GM12878 (cell line): ENCODE measurements at regions not wholly inside any gene's neighbourhood (a gene's known extent, or its start where the extent isn't known, plus 50 kb on each side); places are given as distances from the start of the nearest gene placed in this dataset.

Experiments
- ATAC-seq: fragments of 200-7000 bp; cut with Tn5 transposase; 3 replicates; pipeline ENCODE4 v1.9.1; 2020; ENCODE audit warnings: mild to moderate bottlenecking, moderate library complexity
- BruUV-seq: library from RNA; stranded (reverse); fragments of 400-500 nt; replicated peaks from 2 replicates; lab custom pipeline; 2021; lab: Mats Ljungman, UMichigan
- CTCF ChIA-PET: fragments of 300-600 bp; sonication (Branson Sonifier 250); formaldehyde crosslinking; extraction: SDS; loops from one replicate; lab custom pipeline; 2021; ENCODE audit warnings: inconsistent platforms; lab: Yijun Ruan, JAX
- POLR2A ChIA-PET: fragments of 350-600 bp; formaldehyde crosslinking; extraction: SDS; loops from one replicate; lab custom pipeline; 2021; ENCODE audit warnings: inconsistent platforms; lab: Charles Lee
- RAD21 ChIA-PET: fragments of 300-600 bp; sonication (Branson Sonifier 250); formaldehyde crosslinking; loops from one replicate; lab custom pipeline; 2023; ENCODE audit warnings: antibody characterized with exemption; ENCODE audit not compliant: unreplicated experiment; lab: Charles Lee
- SMC1A ChIA-PET: fragments of 300-600 bp; sonication (Branson Sonifier 250); formaldehyde crosslinking; loops from one replicate; lab custom pipeline; 2023; ENCODE audit not compliant: unreplicated experiment, uncharacterized antibody; lab: Charles Lee
- DNase-seq: peaks from one replicate; pipeline ENCODE4 v3.0.0-alpha.2; 2011; ENCODE audit warnings: low read depth, low spot score
- FAIRE-seq: peaks from 3 replicates; lab custom pipeline; 2011; peaks lifted over from hg19 to GRCh38; lab: Jason Lieb, UNC
- H2AFZ ChIP-seq: 2 replicates; pipeline ENCODE4 v1.6.0; 2011; ENCODE audit warnings: low read depth, low read length, control low read depth; ENCODE audit not compliant: control insufficient read depth
- H3K27ac ChIP-seq: 2 replicates; pipeline ENCODE4 v1.5.1; 2011; ENCODE audit warnings: control low read depth; ENCODE audit not compliant: control insufficient read depth, insufficient read depth
- H3K27me3 ChIP-seq, 2 experiments: replicated peaks in 1 of 2; 2 replicates each; pipeline versions ENCODE4 v1.6.0 to v1.6.1; 2011; ENCODE audit warnings: low read length in 1 of 2; ENCODE audit not compliant: control insufficient read depth in 2 of 2, insufficient read depth in 2 of 2
- H3K36me3 ChIP-seq, 2 experiments: 2 replicates each; pipeline ENCODE4 v1.5.1; 2011; ENCODE audit warnings: low read length in 1 of 2; ENCODE audit not compliant: control insufficient read depth in 2 of 2, insufficient read depth in 2 of 2
- H3K4me1 ChIP-seq: 2 replicates; pipeline ENCODE4 v1.6.1; 2011; ENCODE audit warnings: mild to moderate bottlenecking, low read length, moderate library complexity, mixed read lengths; ENCODE audit not compliant: control insufficient read depth, insufficient read depth
- H3K4me2 ChIP-seq: 2 replicates; pipeline ENCODE4 v1.6.0; 2011; ENCODE audit warnings: control low read depth; ENCODE audit not compliant: control insufficient read depth, insufficient read depth
- H3K4me3 ChIP-seq: fragments of 200-600 bp; sonication (generic); 2 replicates; pipeline ENCODE4 v1.5.1; 2016
- H3K79me2 ChIP-seq: 2 replicates; pipeline ENCODE4 v1.6.0; 2011; ENCODE audit warnings: low read length; ENCODE audit not compliant: control insufficient read depth, insufficient read depth
- H3K9ac ChIP-seq: 2 replicates; pipeline ENCODE4 v1.8.0; 2011; ENCODE audit warnings: low read length, control low read depth, mixed read lengths; ENCODE audit not compliant: control insufficient read depth, insufficient read depth
- H3K9me3 ChIP-seq: replicated peaks from 3 replicates; pipeline ENCODE4 v1.5.1; 2011; ENCODE audit warnings: mild to moderate bottlenecking, low read length; ENCODE audit not compliant: control insufficient read depth, insufficient read depth
- H4K20me1 ChIP-seq: 2 replicates; pipeline ENCODE4 v1.6.0; 2011; ENCODE audit not compliant: control insufficient read depth, insufficient read depth
- BACH1 ChIP-seq: fragments of 450-650 bp; IDR thresholded peaks from 2 replicates; pipeline ENCODE4 v1.6.1; 2017; ENCODE audit warnings: mild to moderate bottlenecking, borderline replicate concordance
- DPF2 ChIP-seq: fragments of 450-650 bp; IDR thresholded peaks from 2 replicates; pipeline ENCODE4 v1.6.1; 2017; ENCODE audit warnings: mild to moderate bottlenecking
- EZH2 ChIP-seq: IDR thresholded peaks from 2 replicates; pipeline ENCODE4 v1.6.1; 2012; ENCODE audit warnings: low read depth, mild to moderate bottlenecking, control low read depth, inconsistent platforms, low read length, borderline replicate concordance; ENCODE audit not compliant: control insufficient read depth
- GABPA ChIP-seq: IDR thresholded peaks from 2 replicates; pipeline ENCODE4 v1.6.1; 2014; ENCODE audit warnings: antibody characterized with exemption, low read depth, mild to moderate bottlenecking, inconsistent platforms
- NFYB ChIP-seq: IDR thresholded peaks from 2 replicates; pipeline ENCODE4 v1.6.1; 2011; ENCODE audit warnings: low read depth, mild to moderate bottlenecking, low read length, improper control_type of control experiment, moderate library complexity; ENCODE audit not compliant: insufficient read depth
- NR2C2 ChIP-seq: IDR thresholded peaks from 2 replicates; pipeline ENCODE4 v1.6.1; 2011; ENCODE audit warnings: borderline replicate concordance, low read depth; ENCODE audit not compliant: control insufficient read depth, insufficient read length
- PAX8 ChIP-seq: fragments of 450-650 bp; IDR thresholded peaks from 2 replicates; pipeline ENCODE4 v1.6.1; 2017; ENCODE audit warnings: mild to moderate bottlenecking, moderate library complexity
- RB1 ChIP-seq: fragments of 450-650 bp; formaldehyde crosslinking; IDR thresholded peaks from 2 replicates; pipeline ENCODE4 v1.6.1; 2017; ENCODE audit warnings: mild to moderate bottlenecking, borderline replicate concordance
- REST ChIP-seq: IDR thresholded peaks from 2 replicates; pipeline ENCODE4 v1.6.1; 2012; ENCODE audit warnings: mild to moderate bottlenecking, low read depth, low read length
- SPI1 ChIP-seq: IDR thresholded peaks from 2 replicates; pipeline ENCODE4 v1.6.1; 2011; ENCODE audit warnings: low read depth, mild to moderate bottlenecking, low read length, moderate library complexity, borderline replicate concordance; ENCODE audit not compliant: insufficient read depth
- TCF12 ChIP-seq: IDR thresholded peaks from 2 replicates; pipeline ENCODE4 v1.6.1; 2011; ENCODE audit warnings: low read depth, mild to moderate bottlenecking, low read length
- ZNF207 ChIP-seq: fragments of 450-650 bp; IDR thresholded peaks from 2 replicates; pipeline ENCODE4 v1.6.1; 2014; ENCODE audit warnings: antibody characterized with exemption, mild to moderate bottlenecking, borderline replicate concordance
- ZNF24 ChIP-seq: fragments of 450-650 bp; IDR thresholded peaks from 2 replicates; pipeline ENCODE4 v1.6.1; 2017; ENCODE audit warnings: antibody characterized with exemption, mild to moderate bottlenecking
- WGBS: methylation state at CpG from one replicate; pipeline ENCODE4 v1.1.6; 2016; ENCODE audit warnings: low lambda C conversion rate; ENCODE audit not compliant: insufficient replicate concordance, insufficient coverage; ENCODE audit errors: missing lambda C conversion rate; 5-methylcytosine and 5-hydroxymethylcytosine counted together
- in situ Hi-C: fragments of 300-500 bp; cut with MboI; formaldehyde crosslinking; loops from 9 replicates; pipeline ENCODE4 v1.14.3; 2018; ENCODE audit warnings: mixed read lengths
- intact Hi-C: fragments of 100-400 bp; cut with micrococcal nuclease; formaldehyde crosslinking; loops from one replicate; pipeline ENCODE4 v1.14.2; 2022; ENCODE audit not compliant: unreplicated experiment
- TF ChIP-seq, protein P1 (sequence below): fragments of 450-650 bp; IDR thresholded peaks from 2 replicates; pipeline ENCODE4 v1.6.1; 2018; ENCODE audit warnings: mild to moderate bottlenecking, low read depth, moderate library complexity; ENCODE audit not compliant: partially characterized antibody

DNA sequence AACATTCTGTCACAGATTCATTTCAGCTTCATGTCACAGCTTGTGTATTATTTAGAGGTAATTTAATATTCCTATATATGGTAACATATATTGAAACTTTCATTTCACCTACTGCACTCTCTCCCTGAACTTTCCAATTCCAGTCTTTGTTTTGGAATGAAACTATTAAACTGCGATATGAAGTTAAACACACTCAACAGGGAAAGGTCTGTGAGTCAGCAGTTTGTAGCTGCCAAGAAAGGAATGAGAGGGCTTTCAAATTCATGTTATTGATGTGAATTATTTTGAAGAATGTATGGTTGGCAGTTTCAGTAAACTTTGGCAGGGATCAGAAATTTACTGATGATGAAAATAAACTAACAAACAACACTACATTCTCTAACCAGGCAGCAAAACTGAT is 148.3 kb downstream of the HNMT start (continued):
- TF ChIP-seq NR2C2, result no peak
- no peak for TF ChIP-seq ZNF24
- no peak for TF ChIP-seq REST
- TF ChIP-seq, protein P1, sequence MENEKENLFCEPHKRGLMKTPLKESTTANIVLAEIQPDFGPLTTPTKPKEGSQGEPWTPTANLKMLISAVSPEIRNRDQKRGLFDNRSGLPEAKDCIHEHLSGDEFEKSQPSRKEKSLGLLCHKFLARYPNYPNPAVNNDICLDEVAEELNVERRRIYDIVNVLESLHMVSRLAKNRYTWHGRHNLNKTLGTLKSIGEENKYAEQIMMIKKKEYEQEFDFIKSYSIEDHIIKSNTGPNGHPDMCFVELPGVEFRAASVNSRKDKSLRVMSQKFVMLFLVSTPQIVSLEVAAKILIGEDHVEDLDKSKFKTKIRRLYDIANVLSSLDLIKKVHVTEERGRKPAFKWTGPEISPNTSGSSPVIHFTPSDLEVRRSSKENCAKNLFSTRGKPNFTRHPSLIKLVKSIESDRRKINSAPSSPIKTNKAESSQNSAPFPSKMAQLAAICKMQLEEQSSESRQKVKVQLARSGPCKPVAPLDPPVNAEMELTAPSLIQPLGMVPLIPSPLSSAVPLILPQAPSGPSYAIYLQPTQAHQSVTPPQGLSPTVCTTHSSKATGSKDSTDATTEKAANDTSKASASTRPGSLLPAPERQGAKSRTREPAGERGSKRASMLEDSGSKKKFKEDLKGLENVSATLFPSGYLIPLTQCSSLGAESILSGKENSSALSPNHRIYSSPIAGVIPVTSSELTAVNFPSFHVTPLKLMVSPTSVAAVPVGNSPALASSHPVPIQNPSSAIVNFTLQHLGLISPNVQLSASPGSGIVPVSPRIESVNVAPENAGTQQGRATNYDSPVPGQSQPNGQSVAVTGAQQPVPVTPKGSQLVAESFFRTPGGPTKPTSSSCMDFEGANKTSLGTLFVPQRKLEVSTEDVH, result no peak
- TF ChIP-seq TCF12, result no peak
- no peak for TF ChIP-seq PAX8

DNA sequence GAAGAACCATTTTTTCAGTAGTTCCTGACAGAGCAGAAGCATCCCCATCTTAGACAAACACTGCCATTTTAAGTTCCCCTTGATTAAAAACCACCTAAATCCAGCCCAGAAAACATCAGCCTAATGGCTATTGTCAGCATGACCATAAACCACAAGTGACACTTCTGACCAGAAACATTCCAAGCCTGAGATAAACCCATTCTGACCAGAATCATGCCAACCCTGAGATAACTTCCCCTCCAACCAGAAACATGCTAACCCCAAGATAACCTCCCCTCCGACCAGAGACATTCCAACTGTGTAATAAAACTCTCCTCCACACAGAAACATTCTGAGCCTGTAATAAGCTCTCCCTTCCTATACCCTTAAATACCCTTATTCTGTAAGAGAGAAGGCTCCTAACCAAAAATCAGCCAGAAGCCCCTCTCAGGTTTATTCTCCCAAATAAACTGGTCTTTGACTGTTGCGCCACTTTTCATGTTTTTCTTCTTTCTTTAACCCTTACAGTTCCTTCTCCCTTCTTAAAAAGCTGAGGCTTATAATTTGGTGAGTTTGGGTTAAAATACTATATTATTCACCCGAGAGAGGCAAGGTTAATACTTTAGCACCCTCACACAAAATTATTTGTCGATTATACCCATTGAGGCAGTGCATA is 149.7 kb downstream of the HNMT start:
- in situ Hi-C loops (no loop called here), intact Hi-C loops (no loop called here)
- no peaks in the 10 kb centered on the region for H3K36me3 ChIP-seq
- H3K9ac ChIP-seq, result no peak overlapping the region
- no TSS peak for BruUV-seq
- H4K20me1 ChIP-seq, result no peaks in the 10 kb centered on the region
- no peak overlapping the region for H3K4me2 ChIP-seq
- ChIA-PET CTCF (no interaction called here), POLR2A (no interaction called here), SMC1A (no interaction called here), RAD21 (no interaction called here)
- no peaks in the 10 kb centered on the region for H3K4me1 ChIP-seq
- DNase-seq, result no peak
- no peaks in the 10 kb centered on the region for H3K79me2 ChIP-seq
- H3K27me3 ChIP-seq, result no peaks in the 10 kb centered on the region
- no peaks in the 10 kb centered on the region for H3K9me3 ChIP-seq
- ATAC-seq, result no peak
- FAIRE-seq, result no peak
- WGBS, result 40% methylated on average over 4 of the region's 4 CpGs
- no peak overlapping the region for H2AFZ ChIP-seq
- no peak overlapping the region for H3K27ac ChIP-seq
- H3K4me3 ChIP-seq, result no peak overlapping the region
- TF ChIP-seq RB1 (no peak), SPI1 (no peak), EZH2 (no peak), GABPA (no peak), DPF2 (no peak), NFYB (no peak), BACH1 (no peak), ZNF207 (no peak)
